GM12872 (cell line): ENCODE measurements at regions not wholly inside any gene's neighbourhood (a gene's known extent, or its start where the extent isn't known, plus 50 kb on each side); places are given as distances from the start of the nearest gene placed in this dataset.

Source experiments
- TF ChIP-seq, protein P1 (sequence below): IDR thresholded peaks from 3 replicates; pipeline ENCODE4 v1.5.1; 2011; ENCODE audit warnings: low read depth, mild to moderate bottlenecking, low read length, moderate library complexity; ENCODE audit not compliant: insufficient read depth

DNA sequence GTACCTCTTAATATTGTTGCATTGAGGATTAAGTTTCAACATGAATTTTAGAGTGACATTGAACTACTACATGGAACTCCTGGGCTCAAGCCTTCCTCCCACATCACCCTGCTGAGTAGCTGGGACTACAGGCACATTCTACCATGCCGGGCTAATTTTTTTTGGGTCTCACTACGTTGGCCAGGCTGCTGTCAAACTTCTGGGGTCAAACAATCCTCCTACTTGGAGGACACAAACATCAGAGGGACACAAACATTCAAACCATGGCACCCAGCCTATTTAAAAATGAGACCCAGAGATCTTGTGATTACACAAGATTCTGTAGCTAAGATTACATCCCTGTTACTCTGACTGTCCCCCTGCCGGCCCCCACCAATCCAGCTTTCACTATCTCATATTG, 180.9 kb downstream of the KCNRG start:
- TF ChIP-seq, protein P1, sequence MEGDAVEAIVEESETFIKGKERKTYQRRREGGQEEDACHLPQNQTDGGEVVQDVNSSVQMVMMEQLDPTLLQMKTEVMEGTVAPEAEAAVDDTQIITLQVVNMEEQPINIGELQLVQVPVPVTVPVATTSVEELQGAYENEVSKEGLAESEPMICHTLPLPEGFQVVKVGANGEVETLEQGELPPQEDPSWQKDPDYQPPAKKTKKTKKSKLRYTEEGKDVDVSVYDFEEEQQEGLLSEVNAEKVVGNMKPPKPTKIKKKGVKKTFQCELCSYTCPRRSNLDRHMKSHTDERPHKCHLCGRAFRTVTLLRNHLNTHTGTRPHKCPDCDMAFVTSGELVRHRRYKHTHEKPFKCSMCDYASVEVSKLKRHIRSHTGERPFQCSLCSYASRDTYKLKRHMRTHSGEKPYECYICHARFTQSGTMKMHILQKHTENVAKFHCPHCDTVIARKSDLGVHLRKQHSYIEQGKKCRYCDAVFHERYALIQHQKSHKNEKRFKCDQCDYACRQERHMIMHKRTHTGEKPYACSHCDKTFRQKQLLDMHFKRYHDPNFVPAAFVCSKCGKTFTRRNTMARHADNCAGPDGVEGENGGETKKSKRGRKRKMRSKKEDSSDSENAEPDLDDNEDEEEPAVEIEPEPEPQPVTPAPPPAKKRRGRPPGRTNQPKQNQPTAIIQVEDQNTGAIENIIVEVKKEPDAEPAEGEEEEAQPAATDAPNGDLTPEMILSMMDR = no peak

DNA sequence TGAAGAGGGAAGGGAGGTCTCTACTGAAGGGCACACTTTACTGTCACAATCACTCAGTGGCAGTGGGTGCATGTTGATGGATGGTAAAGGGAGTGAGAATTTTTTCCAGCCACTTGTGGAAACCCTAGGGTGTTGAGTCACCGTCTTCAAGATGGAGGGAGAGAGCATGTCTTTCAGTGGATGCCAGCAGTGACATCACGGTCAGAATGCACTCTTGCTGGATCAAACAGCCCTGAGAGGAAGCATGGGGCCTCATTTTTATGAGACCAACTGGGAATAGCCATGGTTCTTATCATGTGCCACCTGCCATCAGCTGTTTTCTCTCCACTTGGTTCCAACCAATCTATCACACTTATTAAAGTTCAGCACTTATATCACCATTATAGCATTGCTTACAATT, 182.5 kb downstream of the KCNRG start:
- TF ChIP-seq, protein P1 = no peak

DNA sequence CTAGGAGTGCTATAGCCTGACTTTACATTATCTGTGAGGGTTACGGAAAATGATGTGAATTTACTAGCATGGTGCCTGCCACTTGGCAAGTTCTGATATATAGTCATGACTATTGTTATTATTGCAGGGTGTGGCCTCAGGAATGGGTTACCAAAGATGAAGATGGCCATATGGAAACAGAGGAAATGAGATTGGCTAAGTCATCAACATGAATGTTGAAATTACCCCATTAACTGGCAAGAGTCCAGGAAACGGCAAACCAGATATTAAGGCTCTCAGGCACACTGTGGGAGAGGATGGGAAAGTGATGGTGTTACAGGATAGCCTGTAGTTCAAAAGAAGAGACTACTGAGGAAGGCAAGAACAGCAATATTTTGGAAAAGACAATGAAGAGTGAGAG, 183.3 kb downstream of the KCNRG start:
- TF ChIP-seq, protein P1 = no peak

DNA sequence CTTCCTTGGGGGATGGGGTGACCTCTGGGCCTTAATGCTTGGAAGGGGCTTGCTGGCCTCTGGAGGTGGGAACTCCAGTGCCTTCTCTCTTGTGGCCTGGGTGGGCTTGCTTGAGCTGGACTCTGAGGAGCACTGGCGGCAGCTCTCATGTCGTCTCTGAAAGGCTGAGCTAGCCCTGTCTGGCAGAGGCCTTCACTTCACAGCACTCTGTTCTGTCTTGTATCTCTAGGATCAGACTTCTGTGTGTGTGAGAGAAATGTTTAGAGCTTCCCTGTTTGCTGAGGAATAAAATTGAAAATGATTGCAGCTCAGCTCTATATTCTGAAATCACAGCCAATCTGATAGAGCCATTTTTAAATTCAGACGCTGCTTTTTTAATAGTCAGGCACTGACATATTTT, 185.3 kb downstream of the KCNRG start:
- TF ChIP-seq, protein P1 = no peak

DNA sequence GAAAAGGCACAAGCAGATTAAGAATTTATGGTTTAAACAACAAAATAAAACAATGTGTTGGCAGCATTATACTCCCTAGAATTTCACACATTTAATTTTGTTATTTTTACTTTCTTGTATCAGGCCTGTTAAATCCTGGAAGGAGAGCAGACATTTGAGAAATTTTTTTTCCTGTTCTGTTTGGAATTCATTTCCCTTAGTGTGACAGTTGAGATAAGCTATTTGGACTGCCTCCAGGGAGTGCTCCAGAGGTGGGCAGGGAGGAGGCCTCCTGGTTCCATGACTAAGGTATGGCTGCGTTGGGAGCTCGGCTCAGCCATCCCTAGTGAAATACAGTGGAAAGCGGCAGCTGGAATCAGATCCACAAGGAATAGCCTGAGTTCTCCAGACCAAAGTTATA, 185.7 kb downstream of the KCNRG start:
- TF ChIP-seq, protein P1 = no peak

DNA sequence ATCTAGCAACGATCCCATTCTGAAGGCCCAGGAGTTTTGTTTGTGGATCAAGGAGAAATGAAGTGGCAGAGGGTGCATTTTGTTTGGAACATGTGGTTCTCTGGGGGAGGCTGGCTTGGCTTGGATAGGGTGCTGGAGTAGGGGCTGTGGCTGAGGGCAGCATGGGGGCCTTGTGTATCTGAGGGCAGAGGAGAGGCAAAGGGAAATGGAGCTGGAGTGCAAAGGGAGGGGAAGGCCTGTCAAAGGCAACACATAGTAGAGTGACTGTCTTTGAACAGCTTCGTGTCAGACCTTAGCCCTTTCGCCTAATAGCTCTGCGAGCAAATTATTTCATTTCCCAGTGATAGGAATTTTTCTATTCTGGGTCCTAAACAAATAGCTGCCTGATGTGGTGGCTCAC, 187.2 kb downstream of the KCNRG start:
- TF ChIP-seq, protein P1 = no peak

DNA sequence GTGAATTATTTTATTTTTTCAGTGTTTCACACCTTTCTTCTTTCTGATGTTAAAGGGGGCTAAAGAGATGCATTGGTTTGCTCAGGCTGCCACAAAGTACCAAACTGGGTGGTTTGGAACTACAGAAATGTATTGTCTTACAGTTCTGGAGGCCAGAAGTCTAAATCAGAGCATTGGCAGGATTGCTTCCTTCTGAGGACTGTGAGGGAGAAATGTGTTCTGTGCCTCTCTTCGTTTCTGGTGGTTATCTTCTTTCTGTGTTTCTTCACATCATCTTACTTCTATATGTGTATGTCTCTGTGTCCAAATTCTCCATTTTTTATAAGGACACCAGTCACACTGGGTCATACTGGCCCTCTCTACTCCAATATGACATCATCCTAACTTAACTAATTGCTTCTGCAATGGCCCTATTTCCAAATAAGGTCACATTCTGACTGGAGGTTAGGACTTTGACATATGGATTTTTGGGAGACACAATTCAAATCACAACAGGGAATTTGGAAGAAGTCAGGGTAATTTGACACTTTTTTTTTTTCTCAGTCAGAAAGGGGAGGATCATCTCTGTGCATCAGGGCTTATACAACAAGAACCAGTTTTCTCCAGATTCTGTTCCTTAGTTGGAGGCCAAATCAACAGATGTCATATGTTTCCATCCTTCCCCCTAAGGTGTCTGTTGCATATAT, 188.2 kb downstream of the KCNRG start:
- TF ChIP-seq, protein P1 = no peak
